Duodenal mucosa (tissue), 2 donors: ENCODE measurements at regions not wholly inside any gene's neighbourhood (a gene's known extent, or its start where the extent isn't known, plus 50 kb on each side); places are given as distances from the start of the nearest gene placed in this dataset.

Source experiments
- H3K27ac ChIP-seq: one replicate; pipeline ENCODE4 v1.7.0; 2013; ENCODE audit warnings: low read depth, low read length
- H3K27me3 ChIP-seq, 2 donors: one replicate each; pipeline ENCODE4 v1.7.0; 2013; ENCODE audit warnings: low read length in 2 of 2, control low read depth in 1 of 2; ENCODE audit not compliant: insufficient read depth in 2 of 2, control insufficient read depth in 1 of 2
- H3K36me3 ChIP-seq, 2 donors: one replicate each; pipeline ENCODE4 v1.7.0; 2013; ENCODE audit warnings: low read length in 2 of 2, control low read depth in 1 of 2; ENCODE audit not compliant: insufficient read depth in 2 of 2, control insufficient read depth in 1 of 2
- H3K4me1 ChIP-seq, 2 donors: one replicate each; pipeline ENCODE4 v1.7.0; 2013; ENCODE audit warnings: low read length in 2 of 2, control low read depth in 1 of 2; ENCODE audit not compliant: insufficient read depth in 2 of 2, control insufficient read depth in 1 of 2
- H3K4me3 ChIP-seq, 2 donors: one replicate each; pipeline ENCODE4 v1.7.0; 2013; ENCODE audit warnings: low read length in 2 of 2, low read depth in 1 of 2
- H3K9ac ChIP-seq, 2 donors: one replicate each; pipeline ENCODE4 v1.7.0; 2013; ENCODE audit warnings: low read length in 2 of 2, low read depth in 1 of 2
- H3K9me3 ChIP-seq, 2 donors: one replicate each; pipeline ENCODE4 v1.7.0; 2013; ENCODE audit warnings: low read length in 2 of 2, control low read depth in 1 of 2; ENCODE audit not compliant: control insufficient read depth in 1 of 2

GRCh38 chr13:75061909-75062308 is 420.1 kb downstream of the TBC1D4 start:
- H3K27ac ChIP-seq: no peak overlapping the region
- H3K4me1 ChIP-seq: no peaks in the 10 kb centered on the region
- H3K4me3 ChIP-seq: no peak overlapping the region
- H3K27me3 ChIP-seq: no peaks in the 10 kb centered on the region
- H3K9ac ChIP-seq: no peak overlapping the region
- H3K9me3 ChIP-seq: no peaks in the 10 kb centered on the region
- no peaks in the 10 kb centered on the region for H3K36me3 ChIP-seq

- no peak overlapping the region for H3K4me3 ChIP-seq
- H3K27ac ChIP-seq: no peak overlapping the region
- H3K36me3 ChIP-seq: no peaks in the 10 kb centered on the region
- H3K27me3 ChIP-seq: no peaks in the 10 kb centered on the region
- no peaks in the 10 kb centered on the region for H3K9me3 ChIP-seq
- no peaks in the 10 kb centered on the region for H3K4me1 ChIP-seq
- H3K9ac ChIP-seq: no peak overlapping the region
Measured at GRCh38 chr13:75055296-75055695, 426.7 kb downstream of the TBC1D4 start.

GRCh38 chr13:75052616-75053015 is 429.4 kb downstream of the TBC1D4 start:
- Histone ChIP-seq H3K4me1 (no peaks in the 10 kb centered on the region), H3K9me3 (no peaks in the 10 kb centered on the region), H3K9ac (no peak overlapping the region), H3K27me3 (no peaks in the 10 kb centered on the region), H3K36me3 (no peaks in the 10 kb centered on the region), H3K27ac (no peak overlapping the region), H3K4me3 (no peak overlapping the region)

- no peak overlapping the region for H3K9ac ChIP-seq
- H3K27me3 ChIP-seq: no peaks in the 10 kb centered on the region
- no peaks in the 10 kb centered on the region for H3K4me1 ChIP-seq
- H3K36me3 ChIP-seq: no peaks in the 10 kb centered on the region
- H3K9me3 ChIP-seq: no peaks in the 10 kb centered on the region
- H3K4me3 ChIP-seq: no peak overlapping the region
- H3K27ac ChIP-seq: no peak overlapping the region
Measured at GRCh38 chr13:75050419-75051046, 431.4 kb downstream of the TBC1D4 start.

- no peaks in the 10 kb centered on the region for H3K4me1 ChIP-seq
- H3K36me3 ChIP-seq: no peaks in the 10 kb centered on the region
- H3K27ac ChIP-seq: no peak overlapping the region
Measured at GRCh38 chr13:75049735-75050335, 432.1 kb downstream of the TBC1D4 start.

GRCh38 chr13:75042807-75043206 is 439.2 kb downstream of the TBC1D4 start:
- H3K27me3 ChIP-seq: no peaks in the 10 kb centered on the region
- no peak overlapping the region for H3K27ac ChIP-seq

More at GRCh38 chr13:75049735-75050335, 432.1 kb downstream of the TBC1D4 start:
- Histone ChIP-seq H3K27me3 (no peaks in the 10 kb centered on the region), H3K4me3 (no peak overlapping the region), H3K9me3 (no peaks in the 10 kb centered on the region), H3K9ac (no peak overlapping the region)

GRCh38 chr13:75038393-75039113 is 443.4 kb downstream of the TBC1D4 start:
- H3K4me3 ChIP-seq: no peak overlapping the region
- H3K27ac ChIP-seq: no peak overlapping the region
- no peaks in the 10 kb centered on the region for H3K4me1 ChIP-seq
- H3K36me3 ChIP-seq: no peaks in the 10 kb centered on the region
- H3K27me3 ChIP-seq: no peaks in the 10 kb centered on the region
- peaks cover 7 to 8% of the 10 kb centered on the region in 2 donors for H3K9me3 ChIP-seq
- H3K9ac ChIP-seq: no peak overlapping the region

More at GRCh38 chr13:75042807-75043206, 439.2 kb downstream of the TBC1D4 start:
- Histone ChIP-seq H3K4me3 (no peak overlapping the region), H3K4me1 (no peaks in the 10 kb centered on the region), H3K9me3 (no peaks in the 10 kb centered on the region), H3K36me3 (no peaks in the 10 kb centered on the region), H3K9ac (no peak overlapping the region)

- H3K36me3 ChIP-seq: no peaks in the 10 kb centered on the region
- no peaks in the 10 kb centered on the region for H3K27me3 ChIP-seq
- H3K9ac ChIP-seq: no peak overlapping the region
- H3K4me1 ChIP-seq: no peaks in the 10 kb centered on the region
- no peak overlapping the region for H3K4me3 ChIP-seq
- H3K9me3 ChIP-seq: no peaks in the 10 kb centered on the region
- no peak overlapping the region for H3K27ac ChIP-seq
Measured at GRCh38 chr13:75025956-75026355, 456.0 kb downstream of the TBC1D4 start.

- H3K9me3 ChIP-seq: no peaks in the 10 kb centered on the region
- no peaks in the 10 kb centered on the region for H3K4me1 ChIP-seq
Measured at GRCh38 chr13:75024602-75025001, 457.4 kb downstream of the TBC1D4 start.

GRCh38 chr13:75023609-75024008 is 458.4 kb downstream of the TBC1D4 start:
- Histone ChIP-seq H3K4me3 (no peak overlapping the region), H3K9ac (no peak overlapping the region), H3K27me3 (no peaks in the 10 kb centered on the region), H3K4me1 (no peaks in the 10 kb centered on the region), H3K36me3 (no peaks in the 10 kb centered on the region), H3K27ac (no peak overlapping the region), H3K9me3 (no peaks in the 10 kb centered on the region)

More at GRCh38 chr13:75024602-75025001, 457.4 kb downstream of the TBC1D4 start:
- H3K27me3 ChIP-seq: no peaks in the 10 kb centered on the region
- no peaks in the 10 kb centered on the region for H3K36me3 ChIP-seq
- no peak overlapping the region for H3K27ac ChIP-seq
- H3K4me3 ChIP-seq: no peak overlapping the region
- H3K9ac ChIP-seq: no peak overlapping the region
